A549 (cell line): ENCODE measurements at regions not wholly inside any gene's neighbourhood (a gene's known extent, or its start where the extent isn't known, plus 50 kb on each side); places are given as distances from the start of the nearest gene placed in this dataset.

Experiments
- ATAC-seq, 2 experiments: fragments of 200-7000 bp in 1 of 2; fragments of >200 bp in 1 of 2; cut with Nextera tagmentation in 1 of 2; cut with Tn5 transposase in 1 of 2; 3 replicates each; pipeline versions ENCODE4 v1.8.0 to v1.9.1; 2018 to 2020; ENCODE audit warnings: mild to moderate bottlenecking in 1 of 2, moderate library complexity in 1 of 2
- CTCF ChIA-PET: fragments of 300-600 bp; sonication (Branson Sonifier 250); formaldehyde crosslinking; extraction: SDS; loops from one replicate; lab custom pipeline; 2021; ENCODE audit warnings: antibody characterized with exemption, inconsistent platforms; lab: Yijun Ruan, JAX
- POLR2A ChIA-PET: fragments of 350-600 bp; formaldehyde crosslinking; extraction: SDS; loops from one replicate; lab custom pipeline; 2021; ENCODE audit warnings: antibody characterized with exemption, inconsistent platforms; lab: Yijun Ruan, JAX
- DNase-seq, 2 experiments: peaks; one replicate each; pipeline versions ENCODE4 v3.0.0 to v3.0.0-alpha.2; 2011 to 2016; ENCODE audit warnings: low read depth in 1 of 2, low spot score in 1 of 2
- FAIRE-seq: peaks from 2 replicates; lab custom pipeline; 2011; peaks lifted over from hg19 to GRCh38; lab: Jason Lieb, UNC
- H3K27ac ChIP-seq, 2 experiments: fragments of >200 bp; sonication (Bioruptor Twin); formaldehyde crosslinking; 3 replicates each; pipeline ENCODE4 v1.5.1; 2016 to 2017
- H3K4me1 ChIP-seq: fragments of >200 bp; sonication (Bioruptor Twin); formaldehyde crosslinking; 3 replicates; pipeline ENCODE4 v1.6.1; 2016
- H3K4me2 ChIP-seq: fragments of >200 bp; sonication (Bioruptor Twin); formaldehyde crosslinking; 3 replicates; pipeline ENCODE4 v1.6.1; 2016
- H3K4me3 ChIP-seq: fragments of >200 bp; sonication (Bioruptor Twin); formaldehyde crosslinking; 3 replicates; pipeline ENCODE4 v1.5.1; 2016
- H3K9me3 ChIP-seq: fragments of >200 bp; sonication (Bioruptor Twin); formaldehyde crosslinking; 3 replicates; pipeline ENCODE4 v1.6.1; 2016
- BHLHE40 ChIP-seq: IDR thresholded peaks from 2 replicates; pipeline ENCODE4 v1.6.1; 2012; ENCODE audit warnings: low read depth, low read length, inconsistent platforms
- CBX2 ChIP-seq: fragments of 200-600 bp; sonication (generic); IDR thresholded peaks from 2 replicates; pipeline ENCODE4 v1.6.1; 2016; ENCODE audit warnings: low read depth, mild to moderate bottlenecking, borderline replicate concordance
- CEBPB ChIP-seq, 2 experiments: fragments of >200 bp in 1 of 2; sonication (Bioruptor Twin) in 1 of 2; formaldehyde crosslinking in 1 of 2; IDR thresholded peaks; 2 replicates each; pipeline ENCODE4 v1.6.1; 2012 to 2016
- CHD2 ChIP-seq: fragments of 150-350 bp; IDR thresholded peaks from 2 replicates; pipeline ENCODE4 v1.6.1; 2014; ENCODE audit warnings: low read length; ENCODE audit not compliant: partially characterized antibody
- CHD4 ChIP-seq: fragments of 200-600 bp; sonication (generic); IDR thresholded peaks from 2 replicates; pipeline ENCODE4 v1.6.1; 2016; ENCODE audit warnings: antibody characterized with exemption, mild to moderate bottlenecking, borderline replicate concordance
- EHF ChIP-seq: fragments of 250-450 bp; sonication (Bioruptor Pico); IDR thresholded peaks from 2 replicates; pipeline ENCODE4 v1.5.0; 2020; ENCODE audit warnings: mild to moderate bottlenecking
- FOSL2 ChIP-seq, 2 experiments: fragments of 450-650 bp in 1 of 2; fragments of >200 bp in 1 of 2; sonication (Bioruptor Twin) in 1 of 2; formaldehyde crosslinking; IDR thresholded peaks; 2 replicates each; pipeline versions ENCODE4 v1.5.0 to v1.6.1; 2016 to 2020; ENCODE audit warnings: mild to moderate bottlenecking in 1 of 2, moderate library complexity in 1 of 2
- HEYL ChIP-seq: fragments of 250-450 bp; sonication (Bioruptor Pico); IDR thresholded peaks from 2 replicates; pipeline ENCODE4 v1.8.0; 2021; ENCODE audit warnings: mild to moderate bottlenecking, moderate library complexity
- HOXA7 ChIP-seq: fragments of 250-450 bp; sonication (Bioruptor Pico); IDR thresholded peaks from 2 replicates; pipeline ENCODE4 v1.5.0; 2020; ENCODE audit warnings: mild to moderate bottlenecking, moderate library complexity
- HOXB13 ChIP-seq: fragments of 250-450 bp; sonication (Bioruptor Pico); IDR thresholded peaks from 2 replicates; pipeline ENCODE4 v1.5.0; 2020; ENCODE audit warnings: low read depth, mild to moderate bottlenecking, moderate library complexity
- JUN ChIP-seq, 2 experiments: fragments of >200 bp; sonication (Bioruptor Twin); formaldehyde crosslinking; IDR thresholded peaks; 2 replicates in 1 of 2; 3 replicates in 1 of 2; pipeline ENCODE4 v1.6.1; 2016 to 2017
- MAFK ChIP-seq: fragments of 450-650 bp; IDR thresholded peaks from 2 replicates; pipeline ENCODE4 v1.6.1; 2014; ENCODE audit not compliant: partially characterized antibody
- MAZ ChIP-seq: fragments of 150-350 bp; IDR thresholded peaks from 2 replicates; pipeline ENCODE4 v1.6.1; 2014; ENCODE audit warnings: antibody characterized with exemption, low read depth, low read length, borderline replicate concordance
- NFE2L2 ChIP-seq: fragments of 150-350 bp; conservative IDR thresholded peaks from 2 replicates; pipeline ENCODE4 v1.6.1; 2014; ENCODE audit warnings: low read length
- NPAS2 ChIP-seq: fragments of 250-450 bp; sonication (Bioruptor Pico); IDR thresholded peaks from 2 replicates; pipeline ENCODE4 v1.8.0; 2022; ENCODE audit warnings: mild to moderate bottlenecking, moderate library complexity, borderline replicate concordance
- PHF8 ChIP-seq: fragments of 200-600 bp; sonication (generic); IDR thresholded peaks from 2 replicates; pipeline ENCODE4 v1.6.1; 2016; ENCODE audit warnings: low read depth, mild to moderate bottlenecking, antibody characterized with exemption, moderate library complexity, borderline replicate concordance
- RARB ChIP-seq: fragments of 250-450 bp; sonication (Bioruptor Pico); IDR thresholded peaks from 2 replicates; pipeline ENCODE4 v1.8.0; 2021; ENCODE audit warnings: mild to moderate bottlenecking, moderate library complexity
- ZC3H11A ChIP-seq: fragments of 450-650 bp; IDR thresholded peaks from 2 replicates; pipeline ENCODE4 v1.6.1; 2014; ENCODE audit warnings: antibody characterized with exemption, mild to moderate bottlenecking
- ZNF302 ChIP-seq: fragments of 250-450 bp; sonication (Bioruptor Pico); IDR thresholded peaks from 2 replicates; pipeline ENCODE4 v1.9.0; 2021; ENCODE audit warnings: inconsistent platforms, mild to moderate bottlenecking, moderate library complexity
- ZSCAN20 ChIP-seq: fragments of 250-450 bp; sonication (Bioruptor Pico); IDR thresholded peaks from 2 replicates; pipeline ENCODE4 v1.8.0; 2022; ENCODE audit warnings: mild to moderate bottlenecking, moderate library complexity
- WGBS: methylation state at CpG from one replicate; pipeline ENCODE4 v1.1.6; 2017; ENCODE audit errors: missing lambda C conversion rate; 5-methylcytosine and 5-hydroxymethylcytosine counted together
- TF ChIP-seq, protein P1 (sequence below): IDR thresholded peaks from 2 replicates; pipeline ENCODE4 v1.6.1; 2012; ENCODE audit warnings: low read depth, borderline replicate concordance
- TF ChIP-seq, protein P2 (sequence below): fragments of 200-600 bp; sonication (generic); IDR thresholded peaks from 2 replicates; pipeline ENCODE4 v1.6.1; 2016; ENCODE audit warnings: antibody characterized with exemption, mild to moderate bottlenecking, moderate library complexity
- TF ChIP-seq, protein P3 (sequence below): fragments of >200 bp; sonication (Bioruptor Twin); formaldehyde crosslinking; IDR thresholded peaks from 3 replicates; pipeline ENCODE4 v1.6.1; 2016
- TF ChIP-seq, protein P4 (sequence below): fragments of 450-650 bp; IDR thresholded peaks from 2 replicates; pipeline ENCODE4 v1.6.1; 2014; ENCODE audit warnings: antibody characterized with exemption

DNA sequence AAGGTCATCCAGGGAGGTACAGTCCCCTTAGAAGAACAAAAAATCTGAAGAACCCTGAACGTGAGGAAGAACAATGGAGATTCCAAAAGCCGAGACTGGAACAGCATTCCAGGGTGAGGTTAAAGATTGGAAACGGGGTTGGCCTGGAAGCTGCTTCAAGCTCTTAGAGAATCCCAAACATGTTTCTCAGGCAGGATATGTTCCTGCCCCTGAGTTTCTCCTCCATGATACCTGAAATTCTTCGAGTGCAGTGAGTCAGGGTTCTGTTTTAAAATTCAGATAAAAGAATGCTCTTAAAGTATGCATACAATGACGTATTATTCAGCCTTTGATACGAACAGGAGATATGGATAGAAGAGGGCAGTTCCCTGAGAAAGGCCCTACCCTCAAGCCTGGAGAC is 293.1 kb downstream of the HS3ST3B1 start:
- ChIA-PET POLR2A (no interaction called here), CTCF (interaction anchor here (1.5 kb wide), 1 partner anchor 292 kb away, joined by 3 read pairs; no protein-coding TSS in a partner anchor)
- H3K4me3 ChIP-seq, result no peak overlapping the region
- ATAC-seq, result no peak
- WGBS, result 12% methylated on average over 6 of the region's 6 CpGs
- no peak overlapping the region for H3K27ac ChIP-seq
- H3K4me2 ChIP-seq, result peak overlapping the region; percentile 24; the same call in 2 of the 3 replicates
- FAIRE-seq, result no peak
- no peaks in the 10 kb centered on the region; the same call in 2 of the 3 replicates for H3K9me3 ChIP-seq
- no peaks in the 10 kb centered on the region for H3K4me1 ChIP-seq
- TF ChIP-seq HOXB13 (CRISPR knock-in tag) (no peak), CBX2 (no peak), JUN (IDR thresholded peaks at IDR 0.05) (no peak), HOXA7 (CRISPR knock-in tag) (no peak), CEBPB (IDR thresholded peaks at IDR 0.05) (no peak)
- DNase-seq, result no peak

DNA sequence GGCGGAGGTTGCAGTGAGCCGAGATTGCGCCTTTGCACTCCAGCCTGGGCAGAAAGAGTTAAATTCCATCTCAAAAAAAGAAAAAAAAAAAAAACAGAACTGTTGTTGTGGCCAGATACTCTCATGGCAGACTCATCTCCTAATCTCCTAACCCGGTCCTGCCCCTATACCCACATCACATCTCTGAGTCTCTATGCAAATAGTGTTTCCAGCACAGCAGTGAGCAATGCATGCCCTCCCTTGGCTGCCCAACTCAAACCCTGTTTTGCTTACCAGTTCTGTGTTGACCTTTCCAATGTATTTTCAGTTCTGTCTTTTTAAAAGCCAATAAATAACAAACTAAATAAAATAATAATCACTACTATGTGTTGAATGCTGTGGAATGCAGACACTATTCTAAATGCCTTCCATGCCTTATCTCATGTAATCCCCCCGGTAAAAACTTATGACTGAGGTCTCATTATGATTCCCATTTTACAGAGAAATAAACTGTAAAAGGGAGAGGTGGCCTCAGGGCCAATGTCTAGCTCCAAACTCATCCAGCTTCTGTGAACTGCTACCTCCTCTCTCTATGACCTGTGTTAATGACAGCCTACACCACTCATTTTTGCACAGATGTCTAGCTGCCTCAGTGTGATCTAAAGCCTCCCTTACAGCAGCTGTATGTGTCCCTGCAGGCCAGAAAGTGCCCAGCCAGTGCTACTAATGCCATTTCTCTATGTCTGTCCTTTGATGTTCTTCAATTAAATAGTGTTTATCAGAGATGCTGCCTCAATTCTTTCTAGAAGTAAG is 289.8 kb downstream of the HS3ST3B1 start:
- Histone ChIP-seq H3K27ac (no peak overlapping the region), H3K4me3 (no peak overlapping the region), H3K4me2 (no peak overlapping the region), H3K4me1 (no peaks in the 10 kb centered on the region), H3K9me3 (no peaks in the 10 kb centered on the region)
- no peak for ATAC-seq
- TF ChIP-seq, protein P1, sequence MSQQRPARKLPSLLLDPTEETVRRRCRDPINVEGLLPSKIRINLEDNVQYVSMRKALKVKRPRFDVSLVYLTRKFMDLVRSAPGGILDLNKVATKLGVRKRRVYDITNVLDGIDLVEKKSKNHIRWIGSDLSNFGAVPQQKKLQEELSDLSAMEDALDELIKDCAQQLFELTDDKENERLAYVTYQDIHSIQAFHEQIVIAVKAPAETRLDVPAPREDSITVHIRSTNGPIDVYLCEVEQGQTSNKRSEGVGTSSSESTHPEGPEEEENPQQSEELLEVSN, result no peak
- TF ChIP-seq CBX2, result no peak
- TF ChIP-seq ZNF302 (CRISPR knock-in tag), result no peak
- TF ChIP-seq NPAS2 (CRISPR knock-in tag), result no peak
- TF ChIP-seq FOSL2 (IDR thresholded peaks at IDR 0.05), result no peak
- TF ChIP-seq FOSL2 (CRISPR knock-in tag; IDR thresholded peaks at IDR 0.05), result no peak
- TF ChIP-seq NFE2L2, result no peak
- TF ChIP-seq, protein P2, sequence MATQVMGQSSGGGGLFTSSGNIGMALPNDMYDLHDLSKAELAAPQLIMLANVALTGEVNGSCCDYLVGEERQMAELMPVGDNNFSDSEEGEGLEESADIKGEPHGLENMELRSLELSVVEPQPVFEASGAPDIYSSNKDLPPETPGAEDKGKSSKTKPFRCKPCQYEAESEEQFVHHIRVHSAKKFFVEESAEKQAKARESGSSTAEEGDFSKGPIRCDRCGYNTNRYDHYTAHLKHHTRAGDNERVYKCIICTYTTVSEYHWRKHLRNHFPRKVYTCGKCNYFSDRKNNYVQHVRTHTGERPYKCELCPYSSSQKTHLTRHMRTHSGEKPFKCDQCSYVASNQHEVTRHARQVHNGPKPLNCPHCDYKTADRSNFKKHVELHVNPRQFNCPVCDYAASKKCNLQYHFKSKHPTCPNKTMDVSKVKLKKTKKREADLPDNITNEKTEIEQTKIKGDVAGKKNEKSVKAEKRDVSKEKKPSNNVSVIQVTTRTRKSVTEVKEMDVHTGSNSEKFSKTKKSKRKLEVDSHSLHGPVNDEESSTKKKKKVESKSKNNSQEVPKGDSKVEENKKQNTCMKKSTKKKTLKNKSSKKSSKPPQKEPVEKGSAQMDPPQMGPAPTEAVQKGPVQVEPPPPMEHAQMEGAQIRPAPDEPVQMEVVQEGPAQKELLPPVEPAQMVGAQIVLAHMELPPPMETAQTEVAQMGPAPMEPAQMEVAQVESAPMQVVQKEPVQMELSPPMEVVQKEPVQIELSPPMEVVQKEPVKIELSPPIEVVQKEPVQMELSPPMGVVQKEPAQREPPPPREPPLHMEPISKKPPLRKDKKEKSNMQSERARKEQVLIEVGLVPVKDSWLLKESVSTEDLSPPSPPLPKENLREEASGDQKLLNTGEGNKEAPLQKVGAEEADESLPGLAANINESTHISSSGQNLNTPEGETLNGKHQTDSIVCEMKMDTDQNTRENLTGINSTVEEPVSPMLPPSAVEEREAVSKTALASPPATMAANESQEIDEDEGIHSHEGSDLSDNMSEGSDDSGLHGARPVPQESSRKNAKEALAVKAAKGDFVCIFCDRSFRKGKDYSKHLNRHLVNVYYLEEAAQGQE, result no peak
- TF ChIP-seq MAZ, result no peak
- TF ChIP-seq PHF8, result no peak
- TF ChIP-seq EHF, result no peak
- no peak for TF ChIP-seq RARB (CRISPR knock-in tag)
- no peak for TF ChIP-seq MAFK
- TF ChIP-seq, protein P3, sequence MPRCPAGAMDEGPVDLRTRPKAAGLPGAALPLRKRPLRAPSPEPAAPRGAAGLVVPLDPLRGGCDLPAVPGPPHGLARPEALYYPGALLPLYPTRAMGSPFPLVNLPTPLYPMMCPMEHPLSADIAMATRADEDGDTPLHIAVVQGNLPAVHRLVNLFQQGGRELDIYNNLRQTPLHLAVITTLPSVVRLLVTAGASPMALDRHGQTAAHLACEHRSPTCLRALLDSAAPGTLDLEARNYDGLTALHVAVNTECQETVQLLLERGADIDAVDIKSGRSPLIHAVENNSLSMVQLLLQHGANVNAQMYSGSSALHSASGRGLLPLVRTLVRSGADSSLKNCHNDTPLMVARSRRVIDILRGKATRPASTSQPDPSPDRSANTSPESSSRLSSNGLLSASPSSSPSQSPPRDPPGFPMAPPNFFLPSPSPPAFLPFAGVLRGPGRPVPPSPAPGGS, result no peak
- no peak for TF ChIP-seq ZSCAN20
- no peak for TF ChIP-seq ZC3H11A
- no peak for TF ChIP-seq HEYL (CRISPR knock-in tag)
- TF ChIP-seq BHLHE40, result no peak
- TF ChIP-seq, protein P4, sequence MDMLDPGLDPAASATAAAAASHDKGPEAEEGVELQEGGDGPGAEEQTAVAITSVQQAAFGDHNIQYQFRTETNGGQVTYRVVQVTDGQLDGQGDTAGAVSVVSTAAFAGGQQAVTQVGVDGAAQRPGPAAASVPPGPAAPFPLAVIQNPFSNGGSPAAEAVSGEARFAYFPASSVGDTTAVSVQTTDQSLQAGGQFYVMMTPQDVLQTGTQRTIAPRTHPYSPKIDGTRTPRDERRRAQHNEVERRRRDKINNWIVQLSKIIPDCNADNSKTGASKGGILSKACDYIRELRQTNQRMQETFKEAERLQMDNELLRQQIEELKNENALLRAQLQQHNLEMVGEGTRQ, result no peak
- no peak for TF ChIP-seq CHD4
- TF ChIP-seq CHD2, result no peak
- no peak for FAIRE-seq
- POLR2A ChIA-PET, result no interaction called here
- no peak for DNase-seq
- WGBS, result 63% methylated on average over 5 of the region's 5 CpGs
- CTCF ChIA-PET, result no interaction called here
